ENCODE measurements at regions not wholly inside any gene's neighbourhood (a gene's known extent, or its start where the extent isn't known, plus 50 kb on each side); places are given as distances from the start of the nearest gene placed in this dataset.

DNA sequence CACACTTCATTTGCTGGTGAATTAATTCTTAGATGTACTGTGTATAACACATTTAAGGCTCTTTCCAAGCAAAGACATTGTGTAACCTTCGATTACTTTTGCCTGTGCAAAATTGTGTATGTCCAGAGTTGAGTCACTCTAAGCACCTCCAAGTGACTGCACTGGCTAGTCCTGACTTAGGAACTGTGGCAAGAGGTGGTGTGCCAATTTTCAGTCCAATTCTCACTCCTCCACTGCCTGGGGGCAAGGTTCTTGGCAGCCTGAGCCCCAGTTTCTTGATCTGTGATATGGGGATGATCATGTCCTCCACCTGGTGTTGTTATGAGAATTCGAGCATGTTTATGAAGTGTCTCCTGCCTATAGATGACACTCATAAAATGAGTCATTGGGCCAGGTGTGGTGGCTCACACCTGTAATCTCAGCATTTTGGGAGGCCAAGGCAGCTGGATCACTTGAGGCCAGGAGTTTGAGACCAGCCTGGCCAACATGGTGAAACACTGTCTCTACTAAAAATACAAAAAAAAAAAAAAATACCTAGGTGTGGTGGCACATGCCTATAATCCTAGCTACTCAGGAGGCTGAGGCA lies 105.3 kb upstream of the CDYL start:
- TF ChIP-seq, protein P1, sequence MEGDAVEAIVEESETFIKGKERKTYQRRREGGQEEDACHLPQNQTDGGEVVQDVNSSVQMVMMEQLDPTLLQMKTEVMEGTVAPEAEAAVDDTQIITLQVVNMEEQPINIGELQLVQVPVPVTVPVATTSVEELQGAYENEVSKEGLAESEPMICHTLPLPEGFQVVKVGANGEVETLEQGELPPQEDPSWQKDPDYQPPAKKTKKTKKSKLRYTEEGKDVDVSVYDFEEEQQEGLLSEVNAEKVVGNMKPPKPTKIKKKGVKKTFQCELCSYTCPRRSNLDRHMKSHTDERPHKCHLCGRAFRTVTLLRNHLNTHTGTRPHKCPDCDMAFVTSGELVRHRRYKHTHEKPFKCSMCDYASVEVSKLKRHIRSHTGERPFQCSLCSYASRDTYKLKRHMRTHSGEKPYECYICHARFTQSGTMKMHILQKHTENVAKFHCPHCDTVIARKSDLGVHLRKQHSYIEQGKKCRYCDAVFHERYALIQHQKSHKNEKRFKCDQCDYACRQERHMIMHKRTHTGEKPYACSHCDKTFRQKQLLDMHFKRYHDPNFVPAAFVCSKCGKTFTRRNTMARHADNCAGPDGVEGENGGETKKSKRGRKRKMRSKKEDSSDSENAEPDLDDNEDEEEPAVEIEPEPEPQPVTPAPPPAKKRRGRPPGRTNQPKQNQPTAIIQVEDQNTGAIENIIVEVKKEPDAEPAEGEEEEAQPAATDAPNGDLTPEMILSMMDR (IDR thresholded peaks at IDR 0.05; ENCODE audit: poor library complexity, severe bottlenecking): no peak
- no peak for TF ChIP-seq EP300 (conservative IDR thresholded peaks at IDR 0.05; ENCODE audit: poor library complexity, severe bottlenecking)
- TF ChIP-seq POLR2AphosphoS5 (IDR thresholded peaks at IDR 0.05): no peak
- TF ChIP-seq MXI1 (conservative IDR thresholded peaks at IDR 0.05; ENCODE audit: poor library complexity, severe bottlenecking): no peak
